Glutamatergic neuron (in vitro differentiated cells): ENCODE measurements at regions not wholly inside any gene's neighbourhood (a gene's known extent, or its start where the extent isn't known, plus 50 kb on each side); places are given as distances from the start of the nearest gene placed in this dataset.

Experiments used
- DNase-seq: peaks from one replicate; pipeline ENCODE4 v3.0.0; 2022
- H3K27ac Mint-ChIP-seq: one replicate; pipeline ENCODE4 v1.8.0; 2020; ENCODE audit warnings: mild to moderate bottlenecking, mixed read lengths, inconsistent platforms; ENCODE audit not compliant: unreplicated experiment
- H3K27me3 Mint-ChIP-seq: one replicate; pipeline ENCODE4 v1.8.0; 2020; ENCODE audit warnings: mild to moderate bottlenecking, moderate library complexity, mixed read lengths, inconsistent platforms; ENCODE audit not compliant: unreplicated experiment
- H3K36me3 Mint-ChIP-seq: one replicate; pipeline ENCODE4 v1.8.0; 2020; ENCODE audit warnings: mild to moderate bottlenecking, mixed read lengths, inconsistent platforms; ENCODE audit not compliant: unreplicated experiment
- H3K4me1 Mint-ChIP-seq: one replicate; pipeline ENCODE4 v1.8.0; 2020; ENCODE audit warnings: mild to moderate bottlenecking, low read depth, mixed read lengths, inconsistent platforms; ENCODE audit not compliant: unreplicated experiment
- H3K4me3 Mint-ChIP-seq: one replicate; pipeline ENCODE4 v1.8.0; 2020; ENCODE audit warnings: mild to moderate bottlenecking, mixed read lengths, inconsistent platforms; ENCODE audit not compliant: unreplicated experiment
- H3K9me3 Mint-ChIP-seq: one replicate; pipeline ENCODE4 v1.8.0; 2020; ENCODE audit warnings: mild to moderate bottlenecking, moderate library complexity, mixed read lengths, inconsistent platforms; ENCODE audit not compliant: unreplicated experiment
- CTCF ChIP-seq: fragments of 200-600 bp; sonication (generic); IDR thresholded peaks from one replicate; pipeline ENCODE4 v1.5.0; 2021; ENCODE audit not compliant: partially characterized antibody, unreplicated experiment

GRCh38 chr1:172766462-172766861 lies 107.6 kb downstream of the FASLG start:
- Mint-ChIP-seq H3K9me3 (no peaks in the 10 kb centered on the region), H3K27ac (no peak overlapping the region), H3K4me1 (no peaks in the 10 kb centered on the region), H3K36me3 (no peaks in the 10 kb centered on the region), H3K27me3 (no peaks in the 10 kb centered on the region), H3K4me3 (no peak overlapping the region)
- DNase-seq: no peak
- no peak for TF ChIP-seq CTCF

DNA sequence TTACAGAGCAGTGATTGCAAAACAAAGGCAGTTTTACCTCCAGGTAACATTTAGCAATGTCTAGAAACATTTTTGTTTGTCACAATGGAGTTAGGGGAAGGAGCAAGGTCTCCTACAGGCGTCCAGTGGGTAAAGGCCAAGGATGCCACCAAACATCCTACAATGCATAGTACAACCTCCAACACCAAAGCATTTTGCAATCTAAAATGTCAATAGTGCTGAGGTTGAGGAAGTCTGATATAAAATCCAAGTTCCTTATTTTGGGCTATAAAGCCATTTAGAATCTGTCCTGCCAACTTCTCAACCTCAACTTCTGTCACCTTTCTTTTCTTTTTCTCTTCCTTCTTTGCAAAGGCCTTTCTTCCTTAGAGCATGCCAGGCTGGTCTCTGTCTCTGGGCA lies 111.2 kb downstream of the FASLG start:
- H3K27me3 Mint-ChIP-seq: no peaks in the 10 kb centered on the region
- no peak for DNase-seq
- H3K4me1 Mint-ChIP-seq: no peaks in the 10 kb centered on the region
- no peak for TF ChIP-seq CTCF
- no peak overlapping the region for H3K4me3 Mint-ChIP-seq
- H3K27ac Mint-ChIP-seq: no peak overlapping the region
- no peaks in the 10 kb centered on the region for H3K36me3 Mint-ChIP-seq
- H3K9me3 Mint-ChIP-seq: no peaks in the 10 kb centered on the region

GRCh38 chr1:172774561-172774960 lies 115.7 kb downstream of the FASLG start:
- Mint-ChIP-seq H3K9me3 (no peaks in the 10 kb centered on the region), H3K27ac (no peak overlapping the region), H3K36me3 (no peaks in the 10 kb centered on the region)

DNA sequence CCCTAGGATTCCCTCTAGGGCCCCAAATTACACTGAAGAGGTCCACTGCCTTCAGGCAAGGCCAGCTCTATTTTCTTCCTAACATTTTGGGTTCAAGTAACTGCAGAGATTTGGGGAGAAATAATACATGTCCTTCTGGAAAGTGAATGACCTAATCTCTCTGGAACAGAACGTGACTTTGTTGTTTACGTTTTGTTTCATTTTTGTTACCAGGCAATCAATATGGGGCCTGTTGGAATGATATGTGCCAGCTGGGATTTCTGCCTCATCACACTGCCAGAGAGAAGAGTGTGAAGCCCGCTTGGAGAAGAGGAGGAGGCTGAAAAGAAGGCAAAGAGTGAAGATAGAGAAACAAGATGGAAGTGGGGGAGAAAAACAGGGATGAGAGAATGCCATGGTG lies 116.7 kb downstream of the FASLG start:
- no peak for TF ChIP-seq CTCF
- H3K4me3 Mint-ChIP-seq: no peak overlapping the region
- H3K27ac Mint-ChIP-seq: no peak overlapping the region
- no peaks in the 10 kb centered on the region for H3K27me3 Mint-ChIP-seq
- no peaks in the 10 kb centered on the region for H3K36me3 Mint-ChIP-seq
- H3K4me1 Mint-ChIP-seq: peaks cover 2% of the 10 kb centered on the region
- DNase-seq: no peak
- no peaks in the 10 kb centered on the region for H3K9me3 Mint-ChIP-seq

More at GRCh38 chr1:172774561-172774960, 115.7 kb downstream of the FASLG start:
- no peak for DNase-seq
- no peak overlapping the region for H3K4me3 Mint-ChIP-seq
- TF ChIP-seq CTCF: no peak
- peaks cover 2% of the 10 kb centered on the region for H3K4me1 Mint-ChIP-seq
- no peaks in the 10 kb centered on the region for H3K27me3 Mint-ChIP-seq

- no peak for DNase-seq
- Mint-ChIP-seq H3K4me1 (peaks cover 2% of the 10 kb centered on the region), H3K4me3 (no peak overlapping the region), H3K9me3 (no peaks in the 10 kb centered on the region), H3K27ac (no peak overlapping the region), H3K36me3 (no peaks in the 10 kb centered on the region), H3K27me3 (no peaks in the 10 kb centered on the region)
- no peak for TF ChIP-seq CTCF
Observed at GRCh38 chr1:172776071-172776470, 117.2 kb downstream of the FASLG start.
